Epithelial cell of proximal tubule (primary cell): ENCODE measurements at regions not wholly inside any gene's neighbourhood (a gene's known extent, or its start where the extent isn't known, plus 50 kb on each side); places are given as distances from the start of the nearest gene placed in this dataset.

Experiments used
- DNase-seq: peaks from one replicate; pipeline ENCODE4 v3.0.0-alpha.2; 2011; ENCODE audit warnings: low read depth
- H3K4me3 ChIP-seq: 2 replicates; pipeline ENCODE4 v1.5.1; 2011; ENCODE audit warnings: low read depth, mild to moderate bottlenecking, low read length
- CTCF ChIP-seq: conservative IDR thresholded peaks from 2 replicates; pipeline ENCODE4 v1.5.1; 2012; ENCODE audit warnings: low read depth, mild to moderate bottlenecking, low read length

- TF ChIP-seq CTCF = no peak
- no peak for DNase-seq
- no peak overlapping the region for H3K4me3 ChIP-seq
Observed at GRCh38 chr10:124179308-124180043, 86.1 kb upstream of the CHST15 start.

- TF ChIP-seq CTCF = no peak
- DNase-seq = no peak
- H3K4me3 ChIP-seq = no peak overlapping the region
Observed at GRCh38 chr10:124177180-124177518, 83.8 kb upstream of the CHST15 start.

GRCh38 chr10:124176349-124177179 lies 83.2 kb upstream of the CHST15 start:
- H3K4me3 ChIP-seq = no peak overlapping the region
- no peak for TF ChIP-seq CTCF
- DNase-seq = no peak

- DNase-seq = no peak
- no peak overlapping the region for H3K4me3 ChIP-seq
- no peak for TF ChIP-seq CTCF
Observed at GRCh38 chr10:124175701-124176348, 82.4 kb upstream of the CHST15 start.

- TF ChIP-seq CTCF = no peak
- no peak for DNase-seq
- H3K4me3 ChIP-seq = no peak overlapping the region
Observed at GRCh38 chr10:124174673-124175645, 81.6 kb upstream of the CHST15 start.

- no peak overlapping the region for H3K4me3 ChIP-seq
- no peak for TF ChIP-seq CTCF
- DNase-seq = no peak
Observed at GRCh38 chr10:124174071-124174566, 80.7 kb upstream of the CHST15 start.
